ENCODE measurements at regions not wholly inside any gene's neighbourhood (a gene's known extent, or its start where the extent isn't known, plus 50 kb on each side); places are given as distances from the start of the nearest gene placed in this dataset.

GRCh38 chr16:8519179-8519578, 71.1 kb downstream of the TMEM114 start:
- no peak for DNase-seq

- DNase-seq, result no peak
Measured at GRCh38 chr16:8517280-8517679, 73.0 kb downstream of the TMEM114 start.

GRCh38 chr16:8516471-8516870, 73.8 kb downstream of the TMEM114 start:
- no peak for DNase-seq

GRCh38 chr16:8512941-8513624, 77.2 kb downstream of the TMEM114 start:
- DNase-seq, result no peak

- no peak for DNase-seq
Measured at GRCh38 chr16:8511464-8511863, 78.8 kb downstream of the TMEM114 start.

GRCh38 chr16:8510160-8510559, 80.2 kb downstream of the TMEM114 start:
- no peak for DNase-seq

- DNase-seq, result no peak
Measured at GRCh38 chr16:8505327-8505991, 84.9 kb downstream of the TMEM114 start.

- no peak for DNase-seq
Measured at GRCh38 chr16:8502446-8502845, 87.9 kb downstream of the TMEM114 start.

- no peak for DNase-seq
Measured at GRCh38 chr16:8500351-8500750, 90.0 kb downstream of the TMEM114 start.

- no peak for DNase-seq
Measured at GRCh38 chr16:8496364-8496763, 93.9 kb downstream of the TMEM114 start.

- no peak for DNase-seq
Measured at GRCh38 chr16:8493972-8494371, 96.3 kb downstream of the TMEM114 start.

GRCh38 chr16:8492690-8493089, 97.6 kb downstream of the TMEM114 start:
- DNase-seq, result no peak

GRCh38 chr16:8489580-8489979, 100.7 kb downstream of the TMEM114 start:
- DNase-seq, result no peak

- no peak for DNase-seq
Measured at GRCh38 chr16:8486985-8487384, 103.3 kb downstream of the TMEM114 start.

GRCh38 chr16:8483396-8483795, 106.9 kb downstream of the TMEM114 start:
- DNase-seq, result no peak

GRCh38 chr16:8481810-8482209, 108.5 kb downstream of the TMEM114 start:
- no peak for DNase-seq

- no peak for DNase-seq
Measured at GRCh38 chr16:8476824-8477223, 113.5 kb downstream of the TMEM114 start.

GRCh38 chr16:8474587-8474986, 115.7 kb downstream of the TMEM114 start:
- DNase-seq, result no peak

GRCh38 chr16:8469102-8469778, 121.1 kb downstream of the TMEM114 start:
- DNase-seq, result no peak

GRCh38 chr16:8464979-8465378, 125.3 kb downstream of the TMEM114 start:
- DNase-seq, result no peak

GRCh38 chr16:8459085-8459733, 131.1 kb downstream of the TMEM114 start:
- DNase-seq, result no peak

GRCh38 chr16:8458481-8459046, 131.7 kb downstream of the TMEM114 start:
- DNase-seq, result no peak

GRCh38 chr16:8453359-8453758, 137.0 kb downstream of the TMEM114 start:
- DNase-seq, result no peak
